D721Med (cell line): ENCODE measurements at regions not wholly inside any gene's neighbourhood (a gene's known extent, or its start where the extent isn't known, plus 50 kb on each side); places are given as distances from the start of the nearest gene placed in this dataset.
"Not testable (repeated sequence)": the region's sequence is repeated elsewhere in the genome, so short reads cannot be mapped to it uniquely, and the experiment has no call there.

Experiments
- DNase-seq: peaks from one replicate; pipeline ENCODE4 v3.0.0; 2011; ENCODE audit warnings: low spot score; ENCODE audit not compliant: insufficient read length
- FAIRE-seq: peaks from 2 replicates; lab custom pipeline; 2011; peaks lifted over from hg19 to GRCh38; lab: Jason Lieb, UNC
- CTCF ChIP-seq: IDR thresholded peaks from 2 replicates; pipeline ENCODE4 v1.5.1; 2012; ENCODE audit warnings: mild to moderate bottlenecking, control low read depth; ENCODE audit not compliant: insufficient read depth; ENCODE audit errors: missing control alignments

GRCh38 chr18:39230086-39230803 lies 1664.6 kb upstream of the CELF4 start:
- FAIRE-seq (peak; percentile 60), DNase-seq (no peak)
- no peak for TF ChIP-seq CTCF

DNA sequence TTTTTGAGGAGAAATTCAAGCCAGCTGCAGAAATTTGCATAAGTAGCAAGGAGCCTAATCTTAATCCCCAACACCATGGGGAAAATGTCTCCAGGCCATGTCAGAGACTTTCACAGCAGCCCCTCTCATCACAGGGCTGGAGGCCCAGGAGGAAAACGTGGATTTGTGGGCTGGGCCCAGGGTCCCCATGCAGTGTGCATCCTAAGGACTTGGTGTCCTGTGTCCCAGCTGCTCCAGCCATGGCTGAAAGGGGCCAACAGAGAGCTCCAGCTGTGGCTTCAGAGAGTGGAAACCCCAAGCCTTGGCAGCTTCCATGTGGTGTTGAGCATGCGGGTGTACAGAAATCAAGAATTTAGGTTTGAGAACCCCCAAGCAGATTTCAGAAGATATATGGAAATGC lies 1662.2 kb upstream of the CELF4 start:
- not testable (repeated sequence) for DNase-seq, FAIRE-seq

GRCh38 chr18:39225373-39225772 lies 1659.8 kb upstream of the CELF4 start:
- DNase-seq (no peak), FAIRE-seq (no peak)
- no peak for TF ChIP-seq CTCF

DNA sequence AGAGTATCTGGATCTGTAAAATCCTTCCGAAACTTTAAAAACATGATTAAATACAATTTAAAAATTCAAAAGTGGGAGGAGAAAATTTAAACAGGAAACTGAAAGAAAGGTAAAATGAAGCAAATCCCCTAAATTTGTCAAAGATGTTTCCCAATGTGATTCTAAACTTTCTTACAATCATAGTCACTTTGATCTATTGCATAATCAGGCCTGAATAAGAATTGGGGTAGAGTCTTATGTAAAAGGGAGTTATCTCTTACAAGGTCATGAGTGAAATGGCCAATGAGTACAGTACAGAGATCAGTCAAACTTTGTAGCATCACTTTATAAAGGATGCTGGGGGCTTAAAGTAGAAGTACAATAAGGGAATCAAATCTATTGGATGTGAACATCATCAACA lies 1657.7 kb upstream of the CELF4 start:
- FAIRE-seq (peak; percentile 35), DNase-seq (no peak)
- TF ChIP-seq CTCF, result no peak

DNA sequence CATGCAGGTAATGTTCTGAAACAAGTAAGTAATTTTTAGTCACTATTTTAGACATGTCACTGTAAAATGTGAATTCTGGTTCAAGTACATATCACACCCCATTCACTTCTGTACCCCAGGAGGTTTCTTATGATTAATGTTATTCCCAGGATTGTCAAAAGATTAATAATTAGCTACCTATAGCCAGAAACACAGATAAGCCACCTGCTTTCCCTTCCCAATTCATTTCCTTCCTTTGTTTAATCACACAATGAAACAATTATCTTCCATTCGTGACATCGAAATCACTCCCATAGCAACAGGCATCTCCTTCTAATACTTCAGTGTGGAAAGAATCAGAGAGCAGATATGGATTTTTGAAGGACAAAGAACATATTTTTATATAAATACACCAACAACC lies 1650.3 kb upstream of the CELF4 start:
- TF ChIP-seq CTCF, result no peak
- FAIRE-seq, result no peak
- no peak for DNase-seq

DNA sequence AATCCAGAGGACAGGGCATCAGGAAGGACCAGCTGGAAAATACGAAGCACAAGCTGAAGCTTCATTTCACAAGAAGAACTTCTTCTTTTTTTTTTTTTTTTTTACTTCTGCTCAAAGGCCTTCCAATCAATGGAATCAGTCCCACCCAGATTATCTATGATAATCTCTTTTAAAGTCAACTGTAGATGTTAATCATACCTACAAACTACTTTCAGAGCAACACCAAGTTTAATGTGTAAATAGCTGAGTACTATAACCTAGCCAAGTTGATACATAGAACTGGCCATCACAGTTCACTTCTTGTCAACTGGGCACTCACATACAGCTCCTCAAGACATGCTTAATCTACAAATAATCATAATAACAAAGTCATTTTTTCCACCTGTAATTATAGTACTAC lies 1645.9 kb upstream of the CELF4 start:
- TF ChIP-seq CTCF, result no peak
- DNase-seq (no peak), FAIRE-seq (peak; percentile 6)

DNA sequence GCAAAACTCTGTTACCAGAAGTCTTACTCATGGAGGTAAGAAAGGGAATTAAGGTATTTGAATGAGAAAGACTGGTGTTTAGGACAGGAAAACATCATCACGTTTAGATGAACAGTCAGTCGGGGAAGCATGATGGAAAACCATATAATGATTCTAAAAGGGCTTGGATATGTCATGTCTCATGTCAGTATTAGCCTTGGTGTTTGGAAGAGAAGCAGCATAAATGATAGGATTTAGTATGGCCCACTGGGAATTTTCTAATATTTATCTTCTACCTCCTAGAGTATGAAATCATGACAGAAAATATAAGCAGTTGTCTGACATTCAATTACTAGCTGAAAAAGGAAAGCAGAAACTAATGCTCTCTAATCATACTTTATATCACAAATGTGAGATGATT lies 1643.6 kb upstream of the CELF4 start:
- FAIRE-seq (peak; percentile 29), DNase-seq (no peak)
- no peak for TF ChIP-seq CTCF
